ENCODE measurements at regions not wholly inside any gene's neighbourhood (a gene's known extent, or its start where the extent isn't known, plus 50 kb on each side); places are given as distances from the start of the nearest gene placed in this dataset.

DNA sequence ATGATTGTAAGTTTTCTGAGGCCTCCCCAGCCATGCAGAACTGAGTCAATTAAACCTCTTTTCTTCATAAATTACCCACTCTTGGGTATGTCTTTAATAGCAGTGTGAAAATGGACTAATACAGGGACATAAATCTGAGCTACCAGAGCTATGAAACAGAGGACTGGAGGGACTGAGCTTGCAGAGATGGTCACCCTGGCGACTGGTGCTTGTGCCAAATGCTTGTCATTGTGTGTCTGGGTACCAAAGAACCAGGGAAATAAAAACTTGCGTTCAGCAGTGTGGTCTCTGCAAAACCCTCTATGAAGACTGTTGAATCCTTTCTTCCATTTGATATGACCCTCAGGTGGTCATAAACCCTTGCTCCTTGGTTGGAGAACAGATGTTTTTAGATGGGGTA lies 105.1 kb upstream of the PRL start:
- Histone ChIP-seq H3K27me3 (no peaks in the 10 kb centered on the region), H3K36me3 (ENCODE audit: low read depth, missing control alignments) (no peaks in the 10 kb centered on the region), H3K27ac (no peak overlapping the region), H3K4me1 (no peaks in the 10 kb centered on the region), H3K4me3 (no peak overlapping the region), H3K9me3 (no peaks in the 10 kb centered on the region)
- DNase-seq, result no peak
- intact Hi-C loops (cut with DNase I; ENCODE audit: low total_unique reads), result no loop called here
- 94 to 100% methylated on average over 2 of the region's 2 CpGs for WGBS, 2 donors
- TF ChIP-seq CTCF (IDR thresholded peaks at IDR 0.05), result no peak
- no peak for TF ChIP-seq POLR2A (IDR thresholded peaks at IDR 0.05)

GRCh38 chr6:22409486-22409885 lies 112.7 kb upstream of the PRL start:
- WGBS, 2 donors, result 87 to 94% methylated on average over 1 of the region's 1 CpG
- TF ChIP-seq POLR2A (IDR thresholded peaks at IDR 0.05), result no peak
- TF ChIP-seq CTCF (IDR thresholded peaks at IDR 0.05), result no peak
- Histone ChIP-seq H3K36me3 (ENCODE audit: low read depth, missing control alignments) (no peaks in the 10 kb centered on the region), H3K4me1 (no peaks in the 10 kb centered on the region), H3K27ac (no peak overlapping the region), H3K4me3 (no peak overlapping the region), H3K27me3 (no peaks in the 10 kb centered on the region), H3K9me3 (no peaks in the 10 kb centered on the region)
- intact Hi-C loops (cut with DNase I; ENCODE audit: low total_unique reads), result no loop called here
- no peak for DNase-seq

DNA sequence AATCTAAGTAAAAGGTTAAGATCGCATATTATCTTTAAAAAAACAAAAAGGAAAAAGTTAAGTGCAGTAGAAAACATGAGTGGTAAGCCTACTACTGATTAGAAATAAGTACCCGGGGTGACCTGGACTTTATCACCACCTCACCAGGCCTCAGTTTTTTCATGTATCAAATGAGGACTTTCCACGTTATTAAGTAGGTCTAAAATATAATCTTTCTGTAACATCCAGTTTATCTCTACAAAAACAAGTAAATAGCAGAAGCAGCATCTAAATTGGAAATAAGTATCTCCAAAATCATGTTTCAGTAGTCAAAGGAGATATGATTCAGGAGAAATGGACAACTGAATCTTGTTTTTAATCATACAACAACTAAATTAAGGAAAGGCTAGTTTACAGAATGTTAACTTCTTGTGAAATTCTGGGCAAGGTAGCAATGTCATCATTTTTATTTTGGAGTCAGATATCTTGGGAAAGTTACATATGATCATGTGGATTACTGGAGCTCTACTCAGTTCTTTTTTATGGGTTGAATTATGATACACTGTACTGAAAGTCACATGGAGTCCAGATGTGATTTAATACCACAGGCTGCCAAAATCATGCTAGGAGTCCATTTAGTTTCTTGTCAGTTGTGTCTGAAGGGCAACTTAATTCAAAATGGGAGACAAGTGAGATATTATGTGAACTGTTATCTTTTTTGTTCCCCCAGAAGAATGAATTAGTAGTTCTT lies 114.7 kb upstream of the PRL start:
- intact Hi-C loops (cut with DNase I; ENCODE audit: low total_unique reads), result no loop called here
- Histone ChIP-seq H3K9me3 (no peaks in the 10 kb centered on the region), H3K27me3 (no peaks in the 10 kb centered on the region), H3K4me3 (no peak overlapping the region), H3K27ac (no peak overlapping the region), H3K4me1 (no peaks in the 10 kb centered on the region), H3K36me3 (ENCODE audit: low read depth, missing control alignments) (no peaks in the 10 kb centered on the region)
- 88 to 89% methylated on average over 3 of the region's 3 CpGs for WGBS, 2 donors
- DNase-seq, result no peak
- TF ChIP-seq CTCF (IDR thresholded peaks at IDR 0.05), result no peak
- no peak for TF ChIP-seq POLR2A (IDR thresholded peaks at IDR 0.05)

DNA sequence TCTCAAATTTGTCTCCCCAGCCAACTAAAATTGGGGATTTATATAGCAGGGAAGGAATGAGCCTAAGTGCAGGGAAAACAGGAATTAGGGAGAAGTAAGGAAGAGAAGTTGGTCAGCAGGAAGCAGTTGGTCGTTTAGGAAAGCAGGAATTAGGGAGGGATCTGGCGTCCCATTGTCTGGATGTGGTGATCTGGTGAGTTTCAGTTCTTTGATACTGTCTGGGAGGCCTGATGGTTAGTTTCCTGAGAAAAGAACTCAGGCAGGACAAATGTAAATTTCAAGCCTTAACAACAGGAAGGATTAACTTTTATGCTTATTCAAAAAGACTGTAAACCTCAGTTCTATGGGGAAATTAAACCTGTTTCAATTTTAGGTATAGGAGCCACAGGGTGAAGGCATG lies 116.2 kb upstream of the PRL start:
- H3K36me3 ChIP-seq (ENCODE audit: low read depth, missing control alignments), result no peaks in the 10 kb centered on the region
- H3K27ac ChIP-seq, result no peak overlapping the region
- H3K4me1 ChIP-seq, result no peaks in the 10 kb centered on the region
- TF ChIP-seq CTCF (IDR thresholded peaks at IDR 0.05) (no peak), POLR2A (IDR thresholded peaks at IDR 0.05) (no peak)
- intact Hi-C loops (cut with DNase I; ENCODE audit: low total_unique reads), result no loop called here
- H3K4me3 ChIP-seq, result no peak overlapping the region
- WGBS, 2 donors, result 35 to 68% methylated on average over 2 of the region's 2 CpGs
- no peak for DNase-seq
- H3K27me3 ChIP-seq, result no peaks in the 10 kb centered on the region
- H3K9me3 ChIP-seq, result no peaks in the 10 kb centered on the region

DNA sequence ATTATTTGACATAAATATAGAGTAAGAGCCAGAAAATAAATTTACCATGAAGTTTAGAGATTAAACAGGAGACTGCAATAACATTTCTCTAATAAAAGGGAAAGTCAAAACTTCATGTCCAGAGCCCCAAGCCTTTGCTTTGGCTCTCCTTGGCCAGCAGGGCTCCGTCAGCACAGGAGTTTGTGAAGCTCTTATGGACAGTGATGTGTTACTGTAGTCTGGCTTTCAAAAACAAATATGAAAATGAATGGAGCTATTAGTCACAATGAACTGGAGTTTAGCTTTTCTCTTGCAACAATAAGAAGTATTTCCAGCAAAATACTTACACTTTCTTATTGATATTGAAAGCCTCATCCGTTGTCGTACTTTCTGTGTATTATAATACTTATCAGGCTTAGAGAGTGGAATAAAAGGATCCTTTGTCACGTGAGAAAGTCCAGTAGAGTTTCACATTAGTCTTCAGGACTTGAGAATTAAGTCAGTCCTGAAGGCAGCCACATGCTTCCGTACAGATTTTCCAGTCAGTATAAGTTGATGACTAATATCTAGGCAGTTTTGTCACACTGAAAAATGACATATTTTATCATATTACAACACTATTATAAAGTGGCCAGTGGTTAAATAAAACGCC lies 117.0 kb upstream of the PRL start:
- 72 to 79% methylated on average over 6 of the region's 6 CpGs for WGBS, 2 donors
- DNase-seq, result no peak
- H3K27me3 ChIP-seq, result no peaks in the 10 kb centered on the region
- intact Hi-C loops (cut with DNase I; ENCODE audit: low total_unique reads), result no loop called here
- no peak overlapping the region for H3K27ac ChIP-seq
- H3K4me3 ChIP-seq, result no peak overlapping the region
- no peaks in the 10 kb centered on the region for H3K4me1 ChIP-seq
- H3K36me3 ChIP-seq (ENCODE audit: low read depth, missing control alignments), result no peaks in the 10 kb centered on the region
- TF ChIP-seq CTCF (IDR thresholded peaks at IDR 0.05) (no peak), POLR2A (IDR thresholded peaks at IDR 0.05) (no peak)
- H3K9me3 ChIP-seq, result no peaks in the 10 kb centered on the region

Data from testis (tissue), 2 donors.